HUDEP-2 (cell line): ENCODE measurements at regions not wholly inside any gene's neighbourhood (a gene's known extent, or its start where the extent isn't known, plus 50 kb on each side); places are given as distances from the start of the nearest gene placed in this dataset.
A peak's percentile ranks its signal among the peaks of the same experiment; 100 is the strongest.
"Not testable (repeated sequence)": the region's sequence is repeated elsewhere in the genome, so short reads cannot be mapped to it uniquely, and the experiment has no call there.

Source experiments
- DNase-seq, 76 experiments: peaks; one replicate each; lab custom pipeline; 2025; ENCODE audit not compliant: unreplicated experiment in 76 of 76; lab: John Stamatoyannopoulos, UW

GRCh38 chr17:77555121-77555591 lies 403.3 kb upstream of the TNRC6C start:
- no peak for DNase-seq

GRCh38 chr17:77555741-77556291 lies 402.7 kb upstream of the TNRC6C start:
- DNase-seq = no peak

DNA sequence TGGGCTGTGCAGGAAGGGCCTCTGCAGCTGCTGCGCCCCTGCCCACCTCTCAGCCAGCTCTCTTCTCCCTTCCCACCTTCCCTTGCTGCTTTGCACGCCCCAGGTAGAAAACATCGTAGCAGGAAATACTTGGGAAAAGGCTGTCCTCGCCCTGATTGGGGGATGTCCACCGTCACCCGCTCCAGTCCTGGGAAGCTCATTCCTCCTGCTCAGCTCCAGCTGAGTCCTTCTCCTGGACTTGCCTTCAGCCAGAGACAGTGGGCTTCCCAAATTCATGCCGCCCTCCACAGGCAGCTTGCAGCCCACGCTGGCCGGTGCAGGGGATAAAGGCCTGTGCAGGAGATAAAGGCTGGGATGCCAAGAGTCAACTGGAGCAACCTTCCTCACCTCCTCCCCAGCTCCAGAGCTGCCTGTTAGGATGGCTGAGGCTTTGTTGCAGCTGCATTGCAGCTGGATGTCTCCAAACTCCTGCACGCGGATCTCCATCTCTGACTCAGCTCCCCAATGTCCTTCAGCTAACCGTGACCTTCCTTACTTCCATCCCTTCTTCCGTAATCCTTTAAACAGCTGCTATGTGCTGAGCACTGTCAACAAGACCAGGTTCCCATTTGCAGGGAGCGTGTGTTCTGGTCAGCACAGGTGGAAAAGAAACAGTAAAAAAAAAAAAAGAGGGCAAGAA lies 402.0 kb upstream of the TNRC6C start:
- DNase-seq = no peak

GRCh38 chr17:77558846-77559626 lies 399.5 kb upstream of the TNRC6C start:
- DNase-seq = no peak

DNA sequence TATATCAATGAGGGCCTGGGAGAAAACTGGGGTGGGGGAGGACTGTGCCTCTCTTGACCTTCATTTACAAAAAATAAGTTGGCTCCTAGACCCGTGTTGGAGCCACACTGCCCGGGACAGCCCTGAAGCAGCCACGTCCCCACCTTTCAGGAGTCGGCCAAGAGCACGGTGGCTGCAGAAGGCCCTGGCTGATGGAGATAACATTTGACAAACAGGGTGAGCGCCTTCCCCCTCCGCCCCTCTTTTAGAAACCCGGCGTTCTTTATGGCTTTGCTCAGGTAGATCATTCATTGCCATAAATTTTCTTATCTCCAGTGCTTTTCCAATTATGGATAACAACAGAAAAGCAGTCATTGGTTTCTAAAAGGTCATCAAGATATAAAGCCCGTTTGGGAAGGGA lies 398.1 kb upstream of the TNRC6C start:
- DNase-seq = peak in 2 of 76 experiments; percentile 1 to 28

DNA sequence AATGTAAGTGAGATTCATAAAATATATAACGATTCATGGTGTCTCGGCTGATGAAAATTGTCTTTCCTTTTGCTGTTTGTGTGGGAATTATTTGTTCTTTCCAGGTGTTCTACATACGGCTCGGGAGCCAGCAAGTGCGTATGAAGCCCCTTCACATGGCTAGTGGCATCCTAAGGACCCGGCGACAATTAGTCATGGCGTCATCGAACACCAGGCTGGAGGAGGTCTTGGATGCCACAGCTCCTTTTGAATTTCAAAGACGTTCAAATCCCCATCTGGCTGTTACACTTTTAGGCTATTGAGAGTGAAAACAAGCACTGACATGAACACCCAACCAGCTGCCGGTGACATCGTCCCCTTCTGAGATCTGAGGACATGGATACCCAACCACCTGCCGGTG lies 397.7 kb upstream of the TNRC6C start:
- no peak for DNase-seq

DNA sequence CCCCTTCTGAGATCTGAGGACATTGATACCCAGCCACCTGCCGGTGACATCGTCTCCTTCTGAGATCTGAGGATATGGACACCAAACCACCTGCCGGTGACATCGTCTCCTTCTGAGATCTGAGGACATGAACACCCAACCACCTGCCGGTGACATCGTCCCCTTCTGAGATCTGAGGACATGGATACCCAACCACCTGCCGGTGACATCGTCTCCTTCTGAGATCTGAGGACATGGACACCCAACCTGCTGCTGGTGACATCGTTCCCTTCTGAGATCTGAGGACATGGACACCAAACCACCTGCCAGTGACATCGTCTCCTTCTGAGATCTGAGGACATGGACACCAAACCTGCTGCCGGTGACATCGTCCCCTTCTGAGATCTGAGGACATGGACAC lies 396.1 kb upstream of the TNRC6C start:
- not testable (repeated sequence) for DNase-seq

GRCh38 chr17:77563439-77564102 lies 394.9 kb upstream of the TNRC6C start:
- DNase-seq = no peak

- no peak for DNase-seq
Measured at GRCh38 chr17:77564278-77564920, 394.1 kb upstream of the TNRC6C start.

GRCh38 chr17:77565166-77565565 lies 393.3 kb upstream of the TNRC6C start:
- no peak for DNase-seq

- no peak for DNase-seq
Measured at GRCh38 chr17:77566151-77566550, 392.4 kb upstream of the TNRC6C start.

DNA sequence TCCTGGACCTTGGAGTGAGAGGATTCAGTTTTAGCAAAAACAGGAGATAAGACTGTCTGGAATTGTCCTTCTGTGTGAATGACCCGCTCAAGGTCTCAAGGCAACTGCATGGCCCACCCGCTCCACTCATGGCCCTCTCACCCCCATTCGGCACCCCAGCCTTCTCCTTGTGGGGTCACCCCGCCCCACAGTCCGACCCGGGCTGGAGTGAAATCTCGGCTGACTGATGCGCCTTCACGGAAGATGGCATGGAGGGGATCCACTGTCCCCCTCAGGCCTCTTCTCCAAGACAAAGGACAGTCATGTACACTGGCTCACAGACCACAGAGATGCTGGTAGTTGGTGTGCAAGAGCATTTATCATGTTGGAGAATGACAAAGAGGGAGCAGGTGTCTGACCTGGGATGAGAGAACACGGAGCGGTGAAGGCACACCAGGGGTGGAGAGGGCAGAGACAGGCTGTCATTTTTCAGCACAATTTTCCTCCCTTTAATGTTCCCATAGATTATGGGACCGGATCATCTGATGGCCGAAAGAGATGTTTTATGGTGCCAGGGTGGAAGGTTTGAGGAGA lies 391.9 kb upstream of the TNRC6C start:
- no peak for DNase-seq

DNA sequence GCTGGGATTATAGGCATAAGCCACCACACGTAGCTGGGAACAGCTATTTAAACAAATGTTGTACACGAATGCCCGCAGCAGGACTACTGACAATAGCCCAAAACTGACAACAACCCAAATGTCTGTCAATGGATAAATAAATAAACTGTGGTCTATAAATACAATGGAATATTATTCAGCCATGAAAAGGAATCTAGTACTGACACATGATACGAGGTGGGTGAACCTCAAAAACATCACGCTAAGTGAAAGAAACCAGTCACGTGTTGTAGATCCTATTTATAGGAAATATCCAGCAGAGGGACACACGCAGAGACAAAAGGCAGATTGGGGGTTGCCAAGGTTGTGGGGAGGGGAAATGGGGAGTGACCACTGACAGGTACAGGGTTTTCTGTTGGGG lies 390.0 kb upstream of the TNRC6C start:
- DNase-seq = no peak

DNA sequence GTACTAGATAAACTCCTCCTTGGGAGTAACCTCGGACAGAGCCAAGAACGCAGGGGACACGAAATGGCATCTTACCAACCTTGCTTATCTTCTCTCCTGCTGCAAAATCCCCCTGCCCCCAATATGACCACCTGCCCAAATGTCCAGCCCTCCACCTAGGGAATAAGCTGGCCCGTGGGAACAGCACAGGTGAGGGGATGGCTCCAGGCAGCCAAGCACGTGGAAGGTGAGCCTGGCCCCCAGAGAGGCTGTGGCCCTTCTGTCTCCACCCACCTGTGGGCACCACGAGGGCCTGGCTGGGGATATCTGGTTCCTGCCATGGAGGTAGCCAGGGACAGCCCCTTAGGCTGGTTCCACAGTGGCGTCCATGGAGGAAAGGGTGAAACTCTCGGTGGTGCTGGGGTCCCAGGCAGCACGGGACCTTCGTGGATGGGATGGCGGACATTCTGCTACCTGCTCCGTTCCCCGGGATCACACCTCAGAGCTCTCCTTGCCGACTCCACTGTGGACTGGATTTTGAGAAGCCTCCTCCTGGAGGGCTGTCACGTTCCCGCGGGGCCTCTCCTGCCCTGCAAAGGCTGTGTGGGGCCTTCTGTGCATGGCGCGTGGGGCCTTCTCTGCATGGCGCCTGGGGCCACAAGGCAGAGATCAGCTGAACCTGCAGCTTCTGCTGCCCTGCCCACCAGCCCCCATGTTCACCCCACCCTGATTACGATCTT lies 388.5 kb upstream of the TNRC6C start:
- DNase-seq = no peak

GRCh38 chr17:77570565-77570898 lies 388.0 kb upstream of the TNRC6C start:
- no peak for DNase-seq

GRCh38 chr17:77571155-77571981 lies 387.1 kb upstream of the TNRC6C start:
- peak in 75 of 76 experiments; percentile 37 to 97 (median 86) for DNase-seq

DNA sequence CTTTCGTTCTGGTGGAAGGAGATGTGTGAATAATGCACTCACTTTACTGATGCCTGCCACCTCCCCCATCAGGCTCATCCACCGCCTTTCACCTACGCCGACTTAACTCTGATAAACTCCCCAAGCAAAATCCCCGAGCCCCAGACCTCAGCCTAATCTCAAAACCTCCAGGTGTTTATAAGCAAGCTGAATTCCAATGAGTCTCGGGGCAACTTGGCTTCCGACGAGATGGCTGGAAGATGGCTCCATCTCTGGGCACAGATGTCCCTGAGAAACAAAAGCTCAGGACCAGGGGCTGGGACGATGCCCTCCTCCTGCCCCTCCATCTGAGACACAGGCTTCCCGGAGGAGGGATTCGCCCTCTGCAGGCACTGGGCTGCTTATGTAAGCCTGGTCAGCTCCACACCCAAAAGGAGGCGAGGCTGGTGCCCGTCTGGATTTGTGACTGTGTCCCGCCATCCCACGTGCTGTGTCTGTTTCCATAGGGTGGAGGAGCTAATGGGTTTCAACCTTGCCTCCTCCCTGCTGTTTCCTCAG lies 386.4 kb upstream of the TNRC6C start:
- peak in 13 of 76 experiments; percentile 4 to 61 (median 36) for DNase-seq

DNA sequence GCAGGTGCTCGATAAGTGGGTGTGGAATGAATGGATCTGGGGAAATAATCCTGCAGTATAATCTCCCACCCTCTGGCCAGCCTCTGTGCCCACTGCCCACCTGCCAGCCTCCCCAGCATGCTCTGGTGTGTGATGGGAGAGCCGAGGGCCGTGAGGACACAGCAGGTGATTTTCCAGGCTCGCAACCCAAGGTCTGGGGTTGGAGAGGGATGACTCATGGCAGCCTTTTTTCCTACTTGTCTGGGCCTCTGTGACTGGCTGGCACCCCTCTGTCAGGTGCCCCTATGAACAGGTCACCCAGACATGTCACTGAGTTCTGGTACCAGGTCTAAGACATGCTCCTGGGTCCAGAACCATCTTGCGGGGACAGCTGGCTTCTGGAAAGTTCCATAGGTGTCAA lies 385.7 kb upstream of the TNRC6C start:
- no peak for DNase-seq

- DNase-seq = no peak
Measured at GRCh38 chr17:77577491-77577890, 381.0 kb upstream of the TNRC6C start.
